Large intestine (tissue), 3 donors: ENCODE measurements at regions not wholly inside any gene's neighbourhood (a gene's known extent, or its start where the extent isn't known, plus 50 kb on each side); places are given as distances from the start of the nearest gene placed in this dataset.
"Not testable (repeated sequence)": the region's sequence is repeated elsewhere in the genome, so short reads cannot be mapped to it uniquely, and the experiment has no call there.

ENCODE experiments used
- DNase-seq, 2 donors: peaks; one replicate each; pipeline versions ENCODE4 v3.0.0 to v3.0.0-alpha.2; 2013
- H3K27ac ChIP-seq: one replicate; pipeline ENCODE4 v1.5.1; 2013; ENCODE audit warnings: low read length
- H3K27me3 ChIP-seq: 2 replicates; pipeline ENCODE4 v1.6.1; 2013; ENCODE audit warnings: low read length; ENCODE audit not compliant: control insufficient read depth, insufficient read depth
- H3K36me3 ChIP-seq: 2 replicates; pipeline ENCODE4 v1.6.1; 2013; ENCODE audit warnings: low read length; ENCODE audit not compliant: control insufficient read depth, insufficient read depth
- H3K4me1 ChIP-seq: one replicate; pipeline ENCODE4 v1.6.1; 2013; ENCODE audit warnings: low read length; ENCODE audit not compliant: control insufficient read depth, insufficient read depth
- H3K4me3 ChIP-seq: one replicate; pipeline ENCODE4 v1.5.1; 2013; ENCODE audit warnings: low read length
- H3K9me3 ChIP-seq: one replicate; pipeline ENCODE4 v1.6.1; 2013; ENCODE audit warnings: mild to moderate bottlenecking, low read depth, low read length, moderate library complexity; ENCODE audit not compliant: control insufficient read depth
- WGBS: methylation state at CpG from one replicate; pipeline ENCODE4 v1.1.5; 2013; ENCODE audit warnings: low lambda C conversion rate; ENCODE audit not compliant: insufficient coverage; 5-methylcytosine and 5-hydroxymethylcytosine counted together

DNA sequence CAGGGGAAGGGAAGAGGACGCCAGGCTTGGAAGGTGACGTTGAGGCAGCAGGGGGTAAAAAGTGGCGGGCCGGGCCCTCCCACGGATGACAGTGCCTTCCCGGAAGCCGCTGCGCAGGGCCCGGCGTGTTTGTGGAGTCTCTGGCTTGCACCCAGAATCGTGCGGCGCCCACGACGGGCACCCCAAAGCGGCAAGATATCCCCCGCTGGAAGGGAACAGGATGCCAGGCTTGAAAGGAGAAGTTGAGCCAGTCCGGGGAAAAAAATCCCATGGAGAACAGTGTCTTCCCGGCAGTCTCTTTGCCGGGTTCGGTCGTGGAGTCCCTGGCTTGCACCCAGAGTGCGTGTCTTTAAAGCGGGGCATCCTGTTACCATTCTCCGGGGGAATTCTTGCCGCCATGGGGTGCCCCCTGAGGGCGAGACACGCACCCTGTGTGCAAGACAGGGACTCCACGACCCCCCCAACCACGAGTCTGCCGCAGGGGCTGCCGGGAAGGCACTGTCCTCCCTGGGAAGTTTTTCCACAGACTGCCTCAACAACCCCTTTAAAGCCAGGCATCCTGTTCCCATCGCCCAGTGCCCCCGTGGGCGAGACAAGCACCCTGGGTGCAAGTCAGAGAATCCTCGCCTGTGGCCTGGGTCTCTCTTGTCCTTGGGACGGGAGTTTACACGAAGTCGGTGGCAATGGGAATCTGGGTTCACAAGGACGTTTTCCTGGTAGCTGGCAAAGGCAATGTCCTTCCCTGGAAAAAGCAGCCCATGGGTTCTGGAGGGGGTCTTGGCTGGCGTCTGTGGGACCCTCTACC is 156.1 kb upstream of the ALG10B start:
- H3K36me3 ChIP-seq, result no peaks in the 10 kb centered on the region
- H3K4me1 ChIP-seq, result no peaks in the 10 kb centered on the region
- H3K9me3 ChIP-seq, result peaks cover 80% of the 10 kb centered on the region
- DNase-seq, result no peak
- H3K27me3 ChIP-seq, result no peaks in the 10 kb centered on the region
- no peak overlapping the region for H3K4me3 ChIP-seq
- H3K27ac ChIP-seq, result no peak overlapping the region
- WGBS, result no CpG with 5 or more reads among the region's 41 CpGs

DNA sequence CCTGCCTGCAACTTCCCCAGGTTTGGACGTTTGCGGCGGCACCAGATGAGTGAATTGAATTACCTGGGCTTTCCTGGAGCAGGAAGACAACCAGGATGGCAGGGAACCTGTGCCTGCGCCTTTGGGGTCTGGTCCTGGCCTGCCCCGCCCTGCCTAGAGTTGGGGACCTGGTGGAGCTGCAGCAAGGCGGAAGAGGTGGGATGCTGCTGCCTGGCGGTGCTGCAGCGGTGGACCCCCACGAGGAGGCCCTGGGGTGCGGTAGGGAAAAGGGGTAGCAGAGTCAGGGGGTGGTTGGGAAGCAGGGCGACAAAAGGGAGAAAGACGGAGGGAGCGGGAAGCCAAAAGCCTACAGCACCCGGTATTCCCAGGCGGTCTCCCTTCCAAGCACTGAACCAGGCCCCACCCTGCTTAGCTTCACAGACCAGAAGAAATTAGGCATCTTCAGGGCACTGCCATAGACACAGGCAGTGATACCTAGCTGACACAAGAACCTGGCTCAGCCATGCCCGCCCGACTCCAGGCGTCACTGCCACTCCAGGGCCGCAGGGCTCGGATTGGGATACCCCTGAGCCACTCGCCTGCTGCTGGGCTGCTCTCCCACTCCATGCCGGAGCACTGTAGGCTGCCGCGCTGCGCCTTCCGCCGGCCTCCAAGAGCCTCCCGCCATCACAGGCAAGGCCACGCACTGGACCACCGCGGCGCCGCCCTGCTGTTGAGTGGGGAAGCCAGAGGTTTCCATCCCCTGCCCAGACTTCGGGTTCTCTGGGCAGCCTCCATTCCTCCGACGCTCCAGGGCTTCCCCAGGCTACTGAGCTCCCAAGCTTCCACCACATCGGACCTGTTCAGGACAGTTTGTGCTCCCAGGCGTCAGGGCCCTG is 155.2 kb upstream of the ALG10B start:
- DNase-seq, result no peak

DNA sequence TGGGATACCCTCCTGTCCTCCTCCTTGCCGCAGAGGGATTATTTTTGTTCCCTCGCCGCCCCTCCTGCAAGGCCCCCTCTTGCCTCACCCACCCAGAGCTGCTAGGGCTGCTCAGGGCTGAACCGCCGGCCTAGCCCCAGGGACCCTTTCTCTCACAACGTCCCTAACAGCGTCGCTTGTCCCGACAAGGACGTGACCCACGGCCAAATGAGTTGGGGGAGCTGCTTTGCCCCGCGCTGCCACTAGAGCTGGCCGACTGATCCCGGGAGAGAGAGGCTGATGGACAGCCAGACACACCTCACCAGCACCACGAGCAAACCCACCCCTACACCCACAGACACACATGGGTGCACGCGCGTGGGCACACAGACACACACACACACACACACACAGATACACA is 154.6 kb upstream of the ALG10B start:
- H3K36me3 ChIP-seq, result no peaks in the 10 kb centered on the region
- no CpG with 5 or more reads among the region's 19 CpGs for WGBS
- no peak overlapping the region for H3K4me3 ChIP-seq
- no peaks in the 10 kb centered on the region for H3K27me3 ChIP-seq
- peaks cover 65% of the 10 kb centered on the region for H3K9me3 ChIP-seq
- H3K4me1 ChIP-seq, result no peaks in the 10 kb centered on the region
- H3K27ac ChIP-seq, result no peak overlapping the region
- DNase-seq, result no peak

More for the DNA sequence above, 155.2 kb upstream of the ALG10B start:
- no CpG with 5 or more reads among the region's 38 CpGs for WGBS
- no peak overlapping the region for H3K4me3 ChIP-seq
- no peaks in the 10 kb centered on the region for H3K36me3 ChIP-seq
- no peak overlapping the region for H3K27ac ChIP-seq
- H3K9me3 ChIP-seq, result peaks cover 71% of the 10 kb centered on the region
- H3K27me3 ChIP-seq, result no peaks in the 10 kb centered on the region
- H3K4me1 ChIP-seq, result no peaks in the 10 kb centered on the region

DNA sequence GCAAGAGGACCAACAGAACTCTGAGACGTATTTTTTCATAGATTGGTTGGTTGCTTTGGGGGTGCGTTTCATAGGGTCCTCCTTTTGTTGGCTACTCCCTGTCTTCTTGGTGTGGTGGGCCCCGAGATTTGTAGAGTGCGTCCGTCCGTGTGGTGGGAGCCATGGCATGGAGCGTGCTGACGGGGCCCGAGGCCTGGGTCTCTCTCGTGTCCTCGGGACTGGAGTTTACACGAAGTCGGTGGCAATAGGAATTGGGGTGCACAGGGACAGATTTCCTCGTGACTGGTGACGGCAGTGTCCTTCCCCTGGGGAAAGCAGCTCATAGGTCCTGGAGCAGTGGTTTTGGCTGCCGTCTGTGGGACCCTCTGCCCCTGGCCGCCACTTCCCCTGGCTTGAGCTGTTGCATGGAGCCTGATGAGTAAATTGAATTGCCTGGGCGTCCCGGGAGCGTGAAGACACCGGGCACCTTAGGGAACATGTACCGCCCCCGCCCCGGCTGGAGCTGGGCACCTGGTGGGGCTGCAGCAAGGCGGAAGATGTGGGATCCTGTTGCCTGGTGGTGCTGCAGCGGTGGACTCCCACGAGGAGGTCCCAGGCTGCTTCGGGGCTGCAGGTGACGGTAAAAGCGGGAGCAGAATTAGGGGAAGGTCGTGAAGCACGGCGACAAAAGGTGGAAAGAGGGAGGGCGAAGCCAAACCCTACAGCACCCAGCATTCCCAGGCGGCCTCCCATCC is 153.7 kb upstream of the ALG10B start:
- Histone ChIP-seq H3K27ac (no peak overlapping the region), H3K4me1 (no peaks in the 10 kb centered on the region), H3K9me3 (peaks cover 56% of the 10 kb centered on the region), H3K27me3 (no peaks in the 10 kb centered on the region), H3K36me3 (no peaks in the 10 kb centered on the region), H3K4me3 (no peak overlapping the region)
- DNase-seq, result no peak
- WGBS, result 80% methylated on average over 1 of the region's 35 CpGs

DNA sequence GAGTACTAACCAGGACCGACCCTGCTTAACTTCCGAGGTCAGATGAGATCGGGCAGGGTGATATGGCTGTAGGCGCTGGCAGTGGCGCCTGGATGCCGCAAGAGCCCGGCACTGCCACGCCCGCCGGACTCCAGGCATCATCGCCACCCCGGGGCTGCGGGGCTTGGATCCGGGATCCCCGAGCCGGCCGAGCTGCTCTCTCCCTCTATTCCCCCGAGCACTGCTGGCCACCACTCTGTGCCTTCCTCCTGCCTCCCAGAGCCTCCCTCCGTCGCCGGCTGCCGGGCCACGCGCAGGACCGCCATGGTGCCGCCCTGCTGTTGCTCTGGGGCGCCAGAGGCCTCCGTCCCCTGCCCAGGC is 153.2 kb upstream of the ALG10B start:
- H3K4me1 ChIP-seq, result no peaks in the 10 kb centered on the region
- no peak for DNase-seq
- no peak overlapping the region for H3K4me3 ChIP-seq
- H3K27ac ChIP-seq, result no peak overlapping the region
- no peaks in the 10 kb centered on the region for H3K27me3 ChIP-seq
- H3K9me3 ChIP-seq, result peaks cover 51% of the 10 kb centered on the region
- no CpG with 5 or more reads among the region's 28 CpGs for WGBS
- H3K36me3 ChIP-seq, result no peaks in the 10 kb centered on the region

DNA sequence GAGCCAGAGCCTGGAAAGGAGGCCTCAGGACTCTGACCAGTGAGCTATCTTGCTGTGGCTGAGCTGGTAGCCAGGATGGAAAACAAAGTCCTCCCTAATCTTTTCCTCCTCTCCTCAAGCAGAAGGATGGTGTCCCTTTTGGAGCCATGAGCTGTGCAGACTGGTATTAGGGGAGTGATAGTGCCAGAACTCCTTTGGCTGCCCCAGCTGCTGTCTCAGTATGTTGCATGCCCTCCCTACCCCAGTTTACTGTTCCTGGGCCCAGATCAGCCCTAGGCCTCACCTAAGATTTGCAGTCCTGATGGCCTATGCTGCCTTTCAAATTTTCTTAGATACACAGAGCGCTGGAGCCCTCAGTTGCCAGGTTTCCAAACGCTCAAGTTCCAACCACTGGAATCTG is 150.3 kb upstream of the ALG10B start:
- no peak for DNase-seq
- Histone ChIP-seq H3K9me3 (peaks cover 25% of the 10 kb centered on the region), H3K4me1 (no peaks in the 10 kb centered on the region), H3K4me3 (no peak overlapping the region), H3K27me3 (no peaks in the 10 kb centered on the region), H3K27ac (no peak overlapping the region), H3K36me3 (no peaks in the 10 kb centered on the region)
- WGBS, result no CpG with 5 or more reads among the region's 2 CpGs

DNA sequence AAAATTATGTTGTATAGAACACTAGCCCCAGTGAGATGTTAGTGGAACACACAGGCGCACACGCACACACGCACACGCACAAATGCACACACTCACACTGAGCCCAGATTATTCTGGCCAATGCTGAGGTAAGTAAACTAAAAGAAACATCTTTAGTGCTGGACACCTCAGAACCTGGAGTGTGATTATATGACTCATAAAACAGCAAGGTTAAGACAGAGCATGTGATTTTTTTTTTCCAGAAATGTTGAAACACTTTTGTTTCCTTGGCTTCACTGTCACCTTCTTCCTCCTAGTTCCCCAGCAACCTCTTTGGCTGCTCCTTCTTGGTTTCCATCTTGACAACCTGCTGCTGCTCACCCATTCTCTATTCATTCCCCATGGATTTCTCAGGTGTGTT is 141.0 kb upstream of the ALG10B start:
- no CpG with 5 or more reads among the region's 4 CpGs for WGBS
- Histone ChIP-seq H3K4me1 (no peaks in the 10 kb centered on the region), H3K36me3 (no peaks in the 10 kb centered on the region), H3K27me3 (no peaks in the 10 kb centered on the region), H3K9me3 (no peaks in the 10 kb centered on the region), H3K27ac (no peak overlapping the region), H3K4me3 (no peak overlapping the region)
- DNase-seq, result no peak

DNA sequence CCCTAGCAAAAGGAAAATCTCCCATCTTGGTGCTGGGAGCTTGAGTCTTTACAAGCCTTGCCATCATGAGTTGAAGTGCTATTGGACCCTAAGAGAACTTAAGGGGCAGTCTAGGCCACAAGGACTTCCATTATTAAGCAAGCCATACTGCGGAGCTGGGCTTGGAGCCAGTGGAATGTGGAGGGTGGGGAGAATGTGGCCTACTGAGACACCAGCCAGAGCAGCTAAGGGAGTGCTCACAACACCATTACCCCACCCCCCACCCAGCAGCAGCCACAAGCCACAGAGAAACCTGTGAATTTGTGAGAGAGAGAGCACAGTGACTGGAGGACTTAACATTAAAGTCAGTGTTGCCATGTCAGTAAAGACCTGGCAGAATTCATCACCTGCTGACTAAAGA is 133.0 kb upstream of the ALG10B start:
- not testable (repeated sequence) for H3K9me3 ChIP-seq, H3K4me3 ChIP-seq, DNase-seq, H3K4me1 ChIP-seq, H3K36me3 ChIP-seq, H3K27ac ChIP-seq, H3K27me3 ChIP-seq
- no CpG with 5 or more reads among the region's 1 CpG for whole genome bisulfite sequencing

DNA sequence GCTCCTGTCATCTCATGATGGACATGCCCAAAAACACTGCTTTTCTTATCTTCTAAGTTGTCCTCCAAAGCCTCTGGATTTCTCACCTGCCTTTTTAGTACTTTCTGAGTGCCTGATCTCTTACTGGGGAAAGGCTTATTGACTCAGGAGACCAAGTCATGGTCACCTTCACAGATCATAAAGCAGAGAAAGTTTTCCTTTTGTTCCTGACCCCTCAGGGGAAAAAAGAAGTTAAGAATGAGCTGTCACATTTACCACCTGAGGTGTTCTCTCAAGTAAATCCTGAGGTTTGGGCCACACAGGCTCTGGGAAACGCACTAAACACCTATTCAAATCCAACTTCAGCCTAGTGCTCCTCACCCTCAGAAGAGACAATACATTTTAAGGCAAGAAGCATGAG is 119.3 kb upstream of the ALG10B start:
- H3K27me3 ChIP-seq, H3K36me3 ChIP-seq, H3K4me1 ChIP-seq, DNase-seq, H3K27ac ChIP-seq, H3K4me3 ChIP-seq: not testable (repeated sequence)
- H3K9me3 ChIP-seq, result peaks cover 10% of the 10 kb centered on the region
- no CpG with 5 or more reads among the region's 1 CpG for WGBS

DNA sequence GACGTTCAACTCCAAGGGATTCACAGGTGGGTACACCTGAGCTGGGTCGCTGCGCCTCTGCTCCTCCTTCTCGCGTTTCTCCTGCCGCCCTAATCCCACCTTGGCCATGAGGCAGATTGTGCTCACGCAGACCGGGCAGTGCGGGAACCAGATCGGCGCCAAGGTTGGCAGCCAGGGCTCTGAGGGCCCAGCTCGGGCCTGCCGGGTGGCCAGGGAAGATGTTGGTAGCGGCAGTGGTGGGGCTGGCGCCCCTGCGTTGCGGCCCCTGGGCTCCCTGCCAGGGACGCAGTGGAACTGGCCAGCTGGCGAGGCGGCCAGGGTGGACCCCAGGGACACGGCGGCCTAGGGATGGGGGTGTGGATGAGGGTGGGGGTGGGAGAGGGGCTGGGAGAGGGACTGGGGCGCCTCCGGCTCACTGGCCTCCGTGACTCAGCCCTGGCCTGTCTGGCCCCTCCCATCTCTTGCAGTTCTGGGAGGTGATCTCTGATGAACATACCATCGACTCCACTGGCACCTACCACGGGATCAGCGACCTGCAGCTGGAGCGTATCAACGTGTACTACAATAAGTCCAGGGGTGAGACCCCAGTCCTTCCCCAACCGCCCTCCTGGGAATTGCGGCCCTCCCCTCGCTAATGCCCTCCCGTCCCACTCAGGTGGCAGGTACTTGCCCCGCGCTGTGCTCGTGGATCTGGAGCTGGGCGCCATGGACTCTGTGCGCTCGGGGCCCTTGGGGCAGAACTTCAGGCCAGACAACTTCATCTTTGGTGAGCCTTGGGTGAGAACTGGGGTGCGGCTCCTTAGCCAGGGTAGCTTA is 114.9 kb upstream of the ALG10B start:
- Histone ChIP-seq H3K27ac (no peak overlapping the region), H3K36me3 (no peaks in the 10 kb centered on the region), H3K9me3 (peaks cover 14% of the 10 kb centered on the region), H3K4me3 (no peak overlapping the region), H3K27me3 (no peaks in the 10 kb centered on the region), H3K4me1 (no peaks in the 10 kb centered on the region)
- no CpG with 5 or more reads among the region's 41 CpGs for WGBS
- DNase-seq, result no peak
